COLO668 (cell line): ENCODE measurements at regions not wholly inside any gene's neighbourhood (a gene's known extent, or its start where the extent isn't known, plus 50 kb on each side); places are given as distances from the start of the nearest gene placed in this dataset.

Experiments
- DNase-seq: peaks from one replicate; lab custom pipeline; 2025; ENCODE audit not compliant: unreplicated experiment; lab: John Stamatoyannopoulos, UW

- no peak for DNase-seq
Observed at GRCh38 chr22:27477171-27477570, 324.4 kb downstream of the MN1 start.

DNA sequence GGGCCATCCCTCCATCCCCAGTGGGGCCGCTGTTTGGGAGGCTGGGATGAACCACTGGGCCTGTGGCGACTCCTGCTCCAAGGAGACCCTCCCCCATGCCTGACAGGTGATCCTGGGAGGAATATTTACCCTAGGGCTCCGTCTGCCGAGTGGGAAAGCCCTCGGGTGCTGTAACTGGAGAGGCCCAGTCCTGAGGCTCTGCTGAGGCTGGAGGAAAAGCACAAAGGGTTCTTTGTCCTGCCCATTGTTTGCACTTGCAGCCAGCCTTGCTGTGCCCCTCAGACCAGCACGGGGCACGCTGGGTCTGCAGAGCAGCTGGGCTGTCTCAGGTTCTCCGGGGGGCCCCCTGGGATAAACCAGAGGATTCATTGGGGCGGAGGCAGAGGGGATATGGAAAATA is 321.1 kb downstream of the MN1 start:
- DNase-seq = peak; percentile 87

DNA sequence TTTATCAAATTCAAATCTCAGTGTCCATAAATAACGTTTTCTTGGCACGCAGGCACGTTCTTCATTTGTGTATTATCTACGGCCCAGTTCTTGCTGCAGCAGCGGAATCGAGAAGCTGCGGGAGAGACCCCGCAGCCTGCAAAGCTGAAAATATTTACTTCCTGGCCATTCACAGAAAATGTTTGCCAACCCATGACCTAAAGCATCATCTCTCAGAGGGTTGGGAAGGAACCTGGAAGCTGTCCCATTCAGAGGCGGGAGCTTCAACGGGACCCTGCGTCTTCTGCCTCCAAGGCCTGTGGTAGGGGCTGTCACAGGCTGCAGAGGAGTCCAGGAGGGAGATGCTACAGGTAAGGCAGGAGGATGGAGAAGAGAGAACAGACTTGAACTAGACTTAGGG is 319.2 kb downstream of the MN1 start:
- DNase-seq = no peak

DNA sequence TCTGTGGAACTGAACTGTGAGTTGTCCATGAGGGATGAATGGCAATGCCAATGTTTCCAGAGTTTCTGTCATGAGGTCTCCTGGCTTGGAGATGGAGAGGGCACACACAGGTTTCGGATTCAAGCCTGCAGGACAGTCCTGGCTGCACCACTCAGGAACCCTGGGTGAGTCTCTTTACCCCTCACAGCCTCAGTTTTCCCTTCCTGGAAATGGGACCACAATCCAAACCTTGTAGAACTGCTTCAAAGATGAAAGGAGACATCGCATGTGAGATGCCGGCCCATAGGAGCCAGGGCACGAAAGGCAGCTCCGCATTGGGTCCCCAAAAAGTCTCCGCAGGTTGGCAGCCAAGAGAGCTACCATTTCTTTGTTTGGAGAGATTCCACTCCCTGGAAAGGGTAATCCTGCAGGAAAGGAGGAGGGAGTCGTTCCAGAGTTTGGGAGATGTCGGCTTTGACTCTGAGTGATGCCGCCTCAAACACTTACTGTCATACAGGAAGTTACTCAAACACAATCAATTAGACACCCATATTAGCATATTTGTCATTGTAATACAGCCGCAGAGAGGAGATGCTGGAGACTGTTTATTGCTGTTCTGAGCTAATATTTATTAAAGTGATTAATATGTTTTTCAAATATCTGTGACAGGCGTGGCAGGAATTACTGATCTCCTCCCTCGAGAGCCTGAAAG is 318.3 kb downstream of the MN1 start:
- DNase-seq = no peak

- DNase-seq = no peak
Observed at GRCh38 chr22:27485842-27486241, 315.7 kb downstream of the MN1 start.

GRCh38 chr22:27487600-27488452 is 313.7 kb downstream of the MN1 start:
- DNase-seq = peak; percentile 47

DNA sequence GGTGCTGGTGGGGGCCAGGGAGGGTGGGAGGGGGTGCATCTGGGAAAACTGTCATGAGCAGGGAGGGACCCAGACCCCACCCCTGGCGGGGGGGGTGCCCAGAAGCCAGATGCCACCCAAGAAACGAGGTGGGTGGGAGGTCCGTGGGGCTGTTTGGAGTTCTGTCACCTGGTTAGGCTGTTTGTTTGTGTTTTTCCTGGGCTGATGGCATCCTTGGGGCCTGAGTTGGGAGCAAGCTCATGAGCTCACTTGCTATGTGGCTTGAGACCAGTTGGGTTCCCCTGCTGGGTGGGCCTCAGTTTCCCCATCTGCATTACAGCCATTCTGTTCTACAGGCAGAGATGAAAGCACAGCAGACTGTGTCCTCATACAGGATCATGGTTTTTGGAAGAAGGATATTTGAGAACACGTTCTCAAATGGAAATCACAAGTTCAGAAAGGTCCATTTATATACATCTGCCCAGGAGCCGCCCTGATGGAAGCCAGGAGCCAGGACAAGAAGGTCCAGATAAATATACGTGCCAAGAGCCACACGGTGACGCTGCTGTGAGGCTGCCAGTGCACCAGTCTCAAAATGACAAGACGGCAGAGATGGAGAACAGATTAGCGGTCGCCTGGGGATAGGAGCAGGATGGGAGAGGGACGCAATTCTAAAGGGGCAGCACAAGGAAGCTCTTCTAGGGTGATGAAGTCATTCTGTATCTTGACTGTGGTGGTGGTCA is 312.9 kb downstream of the MN1 start:
- DNase-seq = peak; percentile 18

- peak; percentile 48 for DNase-seq
Observed at GRCh38 chr22:27489178-27489675, 312.3 kb downstream of the MN1 start.

DNA sequence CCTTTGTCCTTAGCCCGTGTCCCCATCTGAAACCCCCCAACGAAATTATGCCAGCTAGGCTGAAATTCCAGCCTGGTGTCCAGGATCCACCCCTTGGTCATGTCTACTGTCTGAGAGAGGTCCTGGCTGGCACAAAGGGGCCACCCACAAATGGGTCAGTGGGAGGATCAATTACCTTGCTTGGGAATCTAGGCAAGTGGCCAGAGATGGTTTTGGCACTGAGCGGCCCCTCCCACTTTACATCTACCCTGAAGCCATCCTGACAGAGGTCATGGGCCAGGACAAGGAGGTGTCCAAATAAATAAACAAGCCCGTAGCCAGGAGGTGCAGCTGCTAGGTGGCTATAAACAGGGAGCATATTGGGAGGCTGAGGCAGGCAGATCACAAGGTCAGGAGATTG is 311.5 kb downstream of the MN1 start:
- DNase-seq = no peak

- no peak for DNase-seq
Observed at GRCh38 chr22:27491888-27492287, 309.7 kb downstream of the MN1 start.

DNA sequence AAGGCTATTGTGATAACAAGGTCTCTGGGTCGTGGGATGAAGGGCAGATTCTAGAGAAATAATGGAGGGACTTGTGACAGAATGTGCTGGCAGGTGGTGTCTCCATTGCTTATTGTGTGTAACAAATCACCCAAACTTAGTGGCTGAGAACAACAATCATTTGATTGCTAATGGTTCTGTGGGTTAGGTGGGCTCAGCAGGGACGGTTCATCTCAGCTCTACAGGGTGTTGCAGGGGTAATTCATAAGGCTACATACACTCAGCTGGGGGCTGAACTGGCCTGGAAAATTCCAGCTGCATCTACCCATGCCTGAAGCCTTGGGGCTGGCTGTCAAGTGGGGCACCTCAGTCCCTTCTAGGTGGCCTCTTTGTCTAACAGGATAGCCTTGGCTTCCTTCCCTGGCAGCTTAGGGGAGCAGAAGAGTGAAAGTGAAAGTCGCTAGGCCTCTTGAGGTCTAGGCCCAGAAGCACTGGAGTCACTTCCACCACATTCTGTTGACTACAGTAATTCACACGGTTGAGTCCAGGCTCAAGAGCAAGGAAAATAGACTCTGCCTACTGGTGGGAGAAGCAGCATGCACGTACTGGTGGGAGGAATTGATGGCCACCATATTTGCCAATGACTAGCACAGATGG is 308.9 kb downstream of the MN1 start:
- DNase-seq = no peak

GRCh38 chr22:27493796-27494195 is 307.8 kb downstream of the MN1 start:
- DNase-seq = no peak

DNA sequence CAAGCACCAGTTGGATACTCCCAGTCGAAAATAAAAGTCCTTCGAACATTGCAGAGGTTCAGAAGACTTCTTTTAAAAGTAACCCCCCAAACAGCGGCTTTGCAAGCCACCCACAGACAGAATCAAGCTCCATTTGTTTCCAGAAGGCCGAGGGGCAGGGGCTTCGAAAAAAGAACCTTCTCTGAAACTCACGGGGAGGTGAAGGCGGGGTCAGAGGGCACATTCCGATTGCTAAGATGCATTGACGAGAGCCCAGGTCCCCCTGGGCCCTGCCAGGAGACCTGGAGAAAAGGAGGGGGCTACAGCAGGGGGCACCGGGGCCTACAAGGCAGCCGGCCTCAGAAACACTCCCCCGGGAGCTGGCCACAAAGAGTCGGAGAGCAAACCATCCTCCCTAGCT is 306.8 kb downstream of the MN1 start:
- DNase-seq = no peak

- no peak for DNase-seq
Observed at GRCh38 chr22:27495325-27495724, 306.2 kb downstream of the MN1 start.

DNA sequence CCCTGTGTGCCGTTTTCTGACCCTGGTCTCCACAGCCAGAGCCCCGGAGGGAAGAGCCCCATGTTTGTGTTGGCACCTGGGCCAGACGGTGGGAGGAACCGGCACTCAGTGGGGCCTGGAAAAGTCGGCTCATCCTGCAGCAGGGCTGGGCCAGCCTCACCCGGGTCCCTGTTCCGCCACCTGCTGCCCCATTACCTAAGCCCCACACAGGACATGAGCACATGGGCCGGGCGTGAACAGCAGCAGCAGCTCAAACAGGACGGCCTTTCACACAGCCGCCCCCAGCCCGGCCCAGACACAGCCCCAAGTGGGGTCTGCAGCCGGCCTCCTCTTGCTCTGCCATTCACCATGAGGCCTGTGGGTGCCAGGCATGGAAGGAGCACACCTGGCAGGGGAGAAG is 302.4 kb downstream of the MN1 start:
- DNase-seq = peak; percentile 23

- no peak for DNase-seq
Observed at GRCh38 chr22:27501191-27501936, 300.2 kb downstream of the MN1 start.

- DNase-seq = no peak
Observed at GRCh38 chr22:27502327-27502726, 299.2 kb downstream of the MN1 start.

DNA sequence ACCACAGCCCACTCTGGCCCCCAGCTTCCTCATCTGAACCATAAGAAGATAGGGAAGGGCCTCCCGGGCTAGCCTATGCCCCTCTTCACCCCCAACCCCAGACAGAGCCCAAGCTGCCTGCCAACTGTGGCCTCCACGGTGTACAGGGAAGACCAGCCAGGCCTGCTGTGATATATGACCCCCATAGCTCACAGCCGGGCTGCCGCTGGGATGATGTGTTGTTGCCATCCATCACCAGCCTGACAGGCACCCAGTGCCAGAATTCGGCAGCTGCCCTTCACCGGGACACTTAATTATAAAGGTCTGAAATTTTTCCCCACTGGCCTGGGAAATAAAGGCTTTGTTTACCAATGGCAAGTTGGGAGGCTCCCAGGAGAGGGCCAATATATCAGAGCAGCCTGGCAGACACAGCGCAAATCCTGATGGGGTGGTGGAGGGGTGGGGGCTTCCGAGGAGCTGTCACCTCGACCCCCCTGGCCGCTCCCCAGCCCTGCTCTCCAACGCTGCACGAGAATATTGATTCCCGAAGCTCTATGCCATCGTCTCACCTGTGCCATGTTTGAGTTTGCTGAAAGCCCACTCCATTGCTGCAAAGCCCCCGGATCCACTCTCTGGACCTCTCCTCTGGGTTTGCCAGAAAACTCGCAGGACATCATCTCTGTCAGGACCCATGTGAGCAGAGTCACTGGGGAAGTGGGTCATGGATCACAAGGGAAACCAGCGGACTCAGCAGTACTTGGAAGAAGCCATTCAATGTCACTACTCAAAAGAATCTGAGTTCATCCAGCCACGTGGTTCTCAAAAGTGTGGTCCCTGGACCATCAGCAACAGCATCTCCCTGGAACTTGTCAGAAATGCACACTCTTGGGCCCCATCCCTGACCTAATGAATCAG is 296.9 kb downstream of the MN1 start:
- peak; percentile 10 for DNase-seq

- DNase-seq = no peak
Observed at GRCh38 chr22:27507111-27507611, 294.4 kb downstream of the MN1 start.
